ENCODE measurements at regions not wholly inside any gene's neighbourhood (a gene's known extent, or its start where the extent isn't known, plus 50 kb on each side); places are given as distances from the start of the nearest gene placed in this dataset.

DNA sequence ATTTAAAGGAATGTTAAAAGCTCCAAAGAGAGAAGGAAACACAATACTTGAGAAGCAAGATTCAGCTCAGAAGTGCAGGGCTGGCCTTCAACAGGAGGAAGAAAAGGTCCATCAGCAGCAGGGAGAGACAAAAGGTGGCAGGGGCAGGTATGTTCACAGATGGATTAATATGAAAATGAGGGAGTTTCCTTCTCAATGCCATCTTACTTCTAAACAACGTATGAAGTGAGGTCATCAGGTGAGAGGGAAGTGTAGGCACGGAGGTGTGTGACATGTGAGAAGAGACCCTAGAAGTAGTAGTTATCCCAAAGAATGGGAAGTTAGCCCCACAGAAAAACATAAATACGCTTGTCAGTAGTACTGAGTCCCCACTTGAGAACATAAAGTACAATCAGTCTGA lies 122.5 kb downstream of the CCER1 start:
- TF ChIP-seq, protein P1, sequence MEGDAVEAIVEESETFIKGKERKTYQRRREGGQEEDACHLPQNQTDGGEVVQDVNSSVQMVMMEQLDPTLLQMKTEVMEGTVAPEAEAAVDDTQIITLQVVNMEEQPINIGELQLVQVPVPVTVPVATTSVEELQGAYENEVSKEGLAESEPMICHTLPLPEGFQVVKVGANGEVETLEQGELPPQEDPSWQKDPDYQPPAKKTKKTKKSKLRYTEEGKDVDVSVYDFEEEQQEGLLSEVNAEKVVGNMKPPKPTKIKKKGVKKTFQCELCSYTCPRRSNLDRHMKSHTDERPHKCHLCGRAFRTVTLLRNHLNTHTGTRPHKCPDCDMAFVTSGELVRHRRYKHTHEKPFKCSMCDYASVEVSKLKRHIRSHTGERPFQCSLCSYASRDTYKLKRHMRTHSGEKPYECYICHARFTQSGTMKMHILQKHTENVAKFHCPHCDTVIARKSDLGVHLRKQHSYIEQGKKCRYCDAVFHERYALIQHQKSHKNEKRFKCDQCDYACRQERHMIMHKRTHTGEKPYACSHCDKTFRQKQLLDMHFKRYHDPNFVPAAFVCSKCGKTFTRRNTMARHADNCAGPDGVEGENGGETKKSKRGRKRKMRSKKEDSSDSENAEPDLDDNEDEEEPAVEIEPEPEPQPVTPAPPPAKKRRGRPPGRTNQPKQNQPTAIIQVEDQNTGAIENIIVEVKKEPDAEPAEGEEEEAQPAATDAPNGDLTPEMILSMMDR (conservative IDR thresholded peaks at IDR 0.05 in 1 of 2, IDR thresholded peaks at IDR 0.05 in 1 of 2; ENCODE audit: low read depth in 1 of 2, low read length in 2 of 2), result no peak
- TF ChIP-seq EZH2 (IDR thresholded peaks at IDR 0.05; ENCODE audit: low read length, missing control alignments), result no peak
